AG04449 (cell line): ENCODE measurements at regions not wholly inside any gene's neighbourhood (a gene's known extent, or its start where the extent isn't known, plus 50 kb on each side); places are given as distances from the start of the nearest gene placed in this dataset.

Source experiments
- CTCF ChIA-PET: fragments of 350-600 bp; formaldehyde crosslinking; extraction: SDS; loops from one replicate; lab custom pipeline; 2021; ENCODE audit warnings: antibody characterized with exemption; lab: Yijun Ruan, JAX
- POLR2A ChIA-PET: fragments of 400-600, 350-600 bp; formaldehyde crosslinking; extraction: SDS; loops from one replicate; lab custom pipeline; 2020; ENCODE audit warnings: antibody characterized with exemption, inconsistent platforms; lab: Yijun Ruan, JAX
- DNase-seq: peaks from one replicate; pipeline ENCODE4 v3.0.0-alpha.2; 2010; ENCODE audit warnings: low read depth, low spot score
- H3K4me3 ChIP-seq: 2 replicates; pipeline ENCODE4 v1.5.1; 2011; ENCODE audit warnings: low read depth, mild to moderate bottlenecking, control low read depth, low read length
- TF ChIP-seq, protein P1 (sequence below): IDR thresholded peaks from one replicate; pipeline ENCODE4 v1.5.1; 2011; ENCODE audit warnings: mild to moderate bottlenecking, moderate library complexity, low read length, control low read depth, inconsistent platforms; ENCODE audit not compliant: insufficient read depth; ENCODE audit errors: missing control alignments

- POLR2A ChIA-PET: no interaction called here
- TF ChIP-seq, protein P1, sequence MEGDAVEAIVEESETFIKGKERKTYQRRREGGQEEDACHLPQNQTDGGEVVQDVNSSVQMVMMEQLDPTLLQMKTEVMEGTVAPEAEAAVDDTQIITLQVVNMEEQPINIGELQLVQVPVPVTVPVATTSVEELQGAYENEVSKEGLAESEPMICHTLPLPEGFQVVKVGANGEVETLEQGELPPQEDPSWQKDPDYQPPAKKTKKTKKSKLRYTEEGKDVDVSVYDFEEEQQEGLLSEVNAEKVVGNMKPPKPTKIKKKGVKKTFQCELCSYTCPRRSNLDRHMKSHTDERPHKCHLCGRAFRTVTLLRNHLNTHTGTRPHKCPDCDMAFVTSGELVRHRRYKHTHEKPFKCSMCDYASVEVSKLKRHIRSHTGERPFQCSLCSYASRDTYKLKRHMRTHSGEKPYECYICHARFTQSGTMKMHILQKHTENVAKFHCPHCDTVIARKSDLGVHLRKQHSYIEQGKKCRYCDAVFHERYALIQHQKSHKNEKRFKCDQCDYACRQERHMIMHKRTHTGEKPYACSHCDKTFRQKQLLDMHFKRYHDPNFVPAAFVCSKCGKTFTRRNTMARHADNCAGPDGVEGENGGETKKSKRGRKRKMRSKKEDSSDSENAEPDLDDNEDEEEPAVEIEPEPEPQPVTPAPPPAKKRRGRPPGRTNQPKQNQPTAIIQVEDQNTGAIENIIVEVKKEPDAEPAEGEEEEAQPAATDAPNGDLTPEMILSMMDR: no peak
- H3K4me3 ChIP-seq: no peak overlapping the region
- CTCF ChIA-PET: no interaction called here
- DNase-seq: no peak
Observed at GRCh38 chr4:10354225-10354624, 103.0 kb downstream of the ZNF518B start.

DNA sequence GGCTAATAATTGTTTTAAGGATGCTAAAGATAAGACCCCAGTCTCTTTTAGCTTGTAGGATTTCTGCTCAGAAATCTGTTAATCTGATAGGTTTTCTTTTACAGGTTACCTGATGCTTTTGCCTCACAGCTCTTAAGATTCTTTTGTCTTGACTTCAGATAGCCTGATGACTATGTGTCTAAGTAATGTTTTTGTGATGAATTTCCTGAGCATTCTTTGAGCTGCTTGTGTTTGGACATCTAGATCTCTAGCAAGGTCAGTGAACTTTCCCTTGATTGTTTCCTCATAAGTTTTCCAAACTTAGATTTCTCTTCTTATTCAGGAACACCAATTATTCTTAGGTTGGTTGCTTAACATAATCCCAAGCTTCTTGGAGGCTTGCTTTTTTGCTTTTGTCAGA is 104.1 kb downstream of the ZNF518B start:
- H3K4me3 ChIP-seq: no peak overlapping the region
- no peak for DNase-seq
- TF ChIP-seq, protein P1: no peak
- ChIA-PET CTCF (no interaction called here), POLR2A (no interaction called here)

- POLR2A ChIA-PET: no interaction called here
Observed at GRCh38 chr4:10348241-10348640, 109.0 kb downstream of the ZNF518B start.

GRCh38 chr4:10347815-10348214 is 109.4 kb downstream of the ZNF518B start:
- DNase-seq: no peak
- ChIA-PET CTCF (no interaction called here), POLR2A (no interaction called here)
- no peak overlapping the region for H3K4me3 ChIP-seq
- TF ChIP-seq, protein P1: no peak

More at GRCh38 chr4:10348241-10348640, 109.0 kb downstream of the ZNF518B start:
- TF ChIP-seq, protein P1: no peak
- no peak overlapping the region for H3K4me3 ChIP-seq
- CTCF ChIA-PET: no interaction called here
- no peak for DNase-seq

GRCh38 chr4:10347281-10347795 is 109.9 kb downstream of the ZNF518B start:
- TF ChIP-seq, protein P1: no peak
- DNase-seq: no peak
- ChIA-PET POLR2A (no interaction called here), CTCF (no interaction called here)
- no peak overlapping the region for H3K4me3 ChIP-seq

DNA sequence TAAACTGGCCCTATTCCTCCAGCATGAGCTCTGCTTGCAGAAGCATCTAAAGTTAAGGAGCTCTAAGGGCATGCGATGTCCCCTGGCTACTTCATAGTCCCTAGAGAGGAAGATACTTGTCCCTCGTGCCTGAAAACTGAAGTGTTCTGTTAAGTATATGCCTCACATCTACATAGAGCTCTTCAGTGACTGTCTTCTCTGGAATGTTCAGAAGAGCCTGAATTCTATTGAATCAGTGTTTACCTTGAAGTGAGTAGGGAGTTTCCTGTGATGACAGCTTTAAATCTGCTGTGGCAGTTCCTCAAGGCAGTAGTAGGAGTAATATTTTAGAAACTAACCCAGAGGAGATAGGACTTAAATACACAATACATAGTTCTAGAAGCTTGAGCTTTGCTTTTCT is 111.2 kb downstream of the ZNF518B start:
- DNase-seq: no peak
- ChIA-PET POLR2A (no interaction called here), CTCF (no interaction called here)

More for the DNA sequence above, 111.2 kb downstream of the ZNF518B start:
- TF ChIP-seq, protein P1: no peak
- H3K4me3 ChIP-seq: no peak overlapping the region
